OCI-LY1 (cell line): ENCODE measurements at regions not wholly inside any gene's neighbourhood (a gene's known extent, or its start where the extent isn't known, plus 50 kb on each side); places are given as distances from the start of the nearest gene placed in this dataset.

Source experiments
- H2AFZ ChIP-seq: fragments of 200-600 bp; sonication (generic), shearing (Covaris generic); 2 replicates; pipeline ENCODE4 v1.6.0; 2014; ENCODE audit warnings: antibody characterized with exemption, mild to moderate bottlenecking, low read length
- H3F3A ChIP-seq: fragments of 200-600 bp; sonication (generic), shearing (Covaris generic); 2 replicates; pipeline ENCODE4 v1.6.0; 2014; ENCODE audit warnings: mild to moderate bottlenecking, antibody characterized with exemption, low read length, moderate library complexity; ENCODE audit not compliant: insufficient read depth
- H3K27ac ChIP-seq: fragments of 200-600 bp; sonication (generic); 2 replicates; pipeline ENCODE4 v1.5.1; 2014; ENCODE audit warnings: low read length, mixed run types, mild to moderate bottlenecking, low read depth; ENCODE audit not compliant: poor library complexity, severe bottlenecking
- H3K27me3 ChIP-seq: fragments of 200-600 bp; sonication (generic); 2 replicates; pipeline ENCODE4 v1.6.0; 2014; ENCODE audit warnings: antibody characterized with exemption, mild to moderate bottlenecking, low read length, moderate library complexity; ENCODE audit not compliant: insufficient read depth
- H3K36me3 ChIP-seq: fragments of 200-600 bp; sonication (generic); 2 replicates; pipeline ENCODE4 v1.6.1; 2014; ENCODE audit warnings: mild to moderate bottlenecking, antibody characterized with exemption, low read length, moderate library complexity, mixed read lengths; ENCODE audit not compliant: insufficient read depth
- H3K4me1 ChIP-seq: fragments of 200-600 bp; sonication (generic); 2 replicates; pipeline ENCODE4 v1.5.1; 2014; ENCODE audit warnings: mild to moderate bottlenecking, low read length, moderate library complexity; ENCODE audit not compliant: insufficient read depth, severe bottlenecking
- H3K4me2 ChIP-seq: fragments of 200-600 bp; sonication (generic), shearing (Covaris generic); 2 replicates; pipeline ENCODE4 v1.6.1; 2014; ENCODE audit warnings: low read length
- H3K4me3 ChIP-seq: fragments of 200-600 bp; sonication (generic); 2 replicates; pipeline ENCODE4 v1.5.1; 2014; ENCODE audit warnings: low read length, low read depth, mild to moderate bottlenecking, mixed read lengths; ENCODE audit not compliant: poor library complexity, severe bottlenecking
- H3K79me2 ChIP-seq: fragments of 200-600 bp; shearing (Covaris generic); 2 replicates; pipeline ENCODE4 v1.6.1; 2016; ENCODE audit warnings: mixed run types, low read length, mixed read lengths; ENCODE audit not compliant: insufficient read depth
- H3K9ac ChIP-seq: fragments of 200-600 bp; sonication (generic), shearing (Covaris generic); 2 replicates; pipeline ENCODE4 v1.6.1; 2014; ENCODE audit warnings: mild to moderate bottlenecking, low read length, mixed read lengths
- H3K9me2 ChIP-seq: fragments of 200-600 bp; sonication (generic), shearing (Covaris generic); 2 replicates; pipeline ENCODE4 v1.6.1; 2014; ENCODE audit warnings: low read depth, mild to moderate bottlenecking, low read length, mixed read lengths
- H3K9me3 ChIP-seq: fragments of 200-600 bp; shearing (Covaris generic); 2 replicates; pipeline ENCODE4 v1.6.1; 2014; ENCODE audit warnings: low read length, mixed read lengths
- H4K20me1 ChIP-seq: fragments of 200-600 bp; sonication (generic), shearing (Covaris generic); 2 replicates; pipeline ENCODE4 v1.6.0; 2016; ENCODE audit warnings: mild to moderate bottlenecking, low read length; ENCODE audit not compliant: insufficient read depth
- EZH2 ChIP-seq: fragments of 200-600 bp; sonication (generic), shearing (Covaris generic); IDR thresholded peaks from 2 replicates; pipeline ENCODE4 v1.8.0; 2017; ENCODE audit warnings: borderline replicate concordance, mixed run types, mild to moderate bottlenecking, antibody characterized with exemption, low read length, moderate library complexity, mixed read lengths
- TF ChIP-seq, protein P1 (sequence below): fragments of 200-600 bp; sonication (generic), shearing (Covaris generic); IDR thresholded peaks from 2 replicates; pipeline ENCODE4 v1.5.1; 2017; ENCODE audit warnings: mild to moderate bottlenecking, antibody characterized with exemption, low read length, moderate library complexity, mixed read lengths

DNA sequence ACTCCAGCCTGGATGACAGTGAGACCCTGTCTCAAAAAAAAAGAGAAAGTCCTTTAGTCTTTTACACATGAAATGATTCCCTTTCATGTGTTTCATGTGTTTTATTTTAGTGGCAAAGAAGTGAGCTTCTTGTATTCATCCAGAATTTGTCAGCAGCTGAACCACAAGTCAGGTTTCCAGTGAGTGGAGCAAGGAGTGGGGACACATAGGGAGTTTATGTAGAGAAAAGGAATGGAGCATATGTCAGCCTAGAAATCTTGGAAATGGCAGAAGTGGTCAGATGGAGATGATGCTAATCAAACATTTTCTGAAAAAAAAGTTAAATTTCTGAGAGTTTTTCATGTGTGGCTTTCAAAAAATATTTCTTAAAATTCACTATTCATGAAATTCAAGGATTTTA, 383.0 kb upstream of the GATB start:
- Histone ChIP-seq H4K20me1 (no peaks in the 10 kb centered on the region), H3K4me2 (no peak overlapping the region), H3K9me3 (no peaks in the 10 kb centered on the region; the same call in 1 of the 2 replicates), H3F3A (no peaks in the 10 kb centered on the region), H3K27me3 (no peaks in the 10 kb centered on the region), H3K9me2 (no peaks in the 10 kb centered on the region), H3K79me2 (no peaks in the 10 kb centered on the region), H3K27ac (no peak overlapping the region), H3K4me1 (no peaks in the 10 kb centered on the region), H3K4me3 (no peak overlapping the region), H3K36me3 (no peaks in the 10 kb centered on the region), H3K9ac (no peak overlapping the region), H2AFZ (no peak overlapping the region)
- TF ChIP-seq, protein P1, sequence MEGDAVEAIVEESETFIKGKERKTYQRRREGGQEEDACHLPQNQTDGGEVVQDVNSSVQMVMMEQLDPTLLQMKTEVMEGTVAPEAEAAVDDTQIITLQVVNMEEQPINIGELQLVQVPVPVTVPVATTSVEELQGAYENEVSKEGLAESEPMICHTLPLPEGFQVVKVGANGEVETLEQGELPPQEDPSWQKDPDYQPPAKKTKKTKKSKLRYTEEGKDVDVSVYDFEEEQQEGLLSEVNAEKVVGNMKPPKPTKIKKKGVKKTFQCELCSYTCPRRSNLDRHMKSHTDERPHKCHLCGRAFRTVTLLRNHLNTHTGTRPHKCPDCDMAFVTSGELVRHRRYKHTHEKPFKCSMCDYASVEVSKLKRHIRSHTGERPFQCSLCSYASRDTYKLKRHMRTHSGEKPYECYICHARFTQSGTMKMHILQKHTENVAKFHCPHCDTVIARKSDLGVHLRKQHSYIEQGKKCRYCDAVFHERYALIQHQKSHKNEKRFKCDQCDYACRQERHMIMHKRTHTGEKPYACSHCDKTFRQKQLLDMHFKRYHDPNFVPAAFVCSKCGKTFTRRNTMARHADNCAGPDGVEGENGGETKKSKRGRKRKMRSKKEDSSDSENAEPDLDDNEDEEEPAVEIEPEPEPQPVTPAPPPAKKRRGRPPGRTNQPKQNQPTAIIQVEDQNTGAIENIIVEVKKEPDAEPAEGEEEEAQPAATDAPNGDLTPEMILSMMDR = no peak
- TF ChIP-seq EZH2 = no peak

- Histone ChIP-seq H3K36me3 (no peaks in the 10 kb centered on the region), H3F3A (no peaks in the 10 kb centered on the region), H3K9ac (no peak overlapping the region), H3K4me3 (no peak overlapping the region), H3K9me2 (no peaks in the 10 kb centered on the region), H3K9me3 (no peaks in the 10 kb centered on the region), H3K4me1 (no peaks in the 10 kb centered on the region), H3K4me2 (no peak overlapping the region), H3K27ac (no peak overlapping the region), H2AFZ (no peak overlapping the region), H3K79me2 (no peaks in the 10 kb centered on the region), H4K20me1 (no peaks in the 10 kb centered on the region), H3K27me3 (no peaks in the 10 kb centered on the region)
- no peak for TF ChIP-seq EZH2
- TF ChIP-seq, protein P1 = no peak
Measured at GRCh38 chr4:152138451-152138850, 377.6 kb upstream of the GATB start.

GRCh38 chr4:152132776-152133175, 372.0 kb upstream of the GATB start:
- H3F3A ChIP-seq = no peaks in the 10 kb centered on the region
- TF ChIP-seq, protein P1 = no peak
- no peak for TF ChIP-seq EZH2
- no peaks in the 10 kb centered on the region for H3K4me1 ChIP-seq
- no peaks in the 10 kb centered on the region for H3K36me3 ChIP-seq
- no peaks in the 10 kb centered on the region for H3K9me3 ChIP-seq
- H3K9ac ChIP-seq = no peak overlapping the region
- no peak overlapping the region for H2AFZ ChIP-seq
- H3K4me2 ChIP-seq = no peak overlapping the region
- H3K27me3 ChIP-seq = no peaks in the 10 kb centered on the region
- no peaks in the 10 kb centered on the region for H3K79me2 ChIP-seq
- H3K4me3 ChIP-seq = no peak overlapping the region
- no peaks in the 10 kb centered on the region for H4K20me1 ChIP-seq
- no peak overlapping the region for H3K27ac ChIP-seq
- no peaks in the 10 kb centered on the region for H3K9me2 ChIP-seq
